ENCODE measurements at regions not wholly inside any gene's neighbourhood (a gene's known extent, or its start where the extent isn't known, plus 50 kb on each side); places are given as distances from the start of the nearest gene placed in this dataset.

GRCh38 chr1:239268007-239268406 is 118.4 kb upstream of the CHRM3 start:
- Histone ChIP-seq H3K4me3 (ENCODE audit: low read depth, low read length) (no peak overlapping the region), H3K9me3 (ENCODE audit: control insufficient read depth, insufficient read depth, low read depth, low read length) (no peaks in the 10 kb centered on the region), H3K36me3 (ENCODE audit: control insufficient read depth in 2 of 2, insufficient read depth in 1 of 2, low read length in 2 of 2) (no peaks in the 10 kb centered on the region), H3K27ac (ENCODE audit: extremely low read depth, low read depth, low read length) (no peak overlapping the region), H3K4me1 (ENCODE audit: control insufficient read depth, insufficient read depth, low read length) (no peaks in the 10 kb centered on the region)
- ChIA-PET CTCF (interaction anchor here (0.6 kb wide), 1 partner anchor 249 kb away, joined by 3 read pairs; no protein-coding TSS in a partner anchor), POLR2A (no interaction called here)
- TF ChIP-seq TCF7L2 (IDR thresholded peaks at IDR 0.05; ENCODE audit: borderline replicate concordance, low read depth, low read length) (no peak), ZNF302 (tag by site-specific recombination; IDR thresholded peaks at IDR 0.05; ENCODE audit: low read depth) (no peak), GLIS2 (tag by site-specific recombination; IDR thresholded peaks at IDR 0.05) (no peak), MEIS1 (CRISPR knock-in tag; IDR thresholded peaks at IDR 0.05; ENCODE audit: borderline replicate concordance) (no peak), ZNF830 (tag by site-specific recombination; IDR thresholded peaks at IDR 0.05; ENCODE audit: low read depth) (no peak), ZNF280D (tag by site-specific recombination; IDR thresholded peaks at IDR 0.05) (no peak), YY1 (tag by site-specific recombination; IDR thresholded peaks at IDR 0.05) (no peak), ZNF26 (tag by site-specific recombination; IDR thresholded peaks at IDR 0.05) (no peak), ZNF645 (tag by site-specific recombination; IDR thresholded peaks at IDR 0.05) (no peak), RBAK (tag by site-specific recombination; IDR thresholded peaks at IDR 0.05) (no peak), ZBTB17 (tag by site-specific recombination; IDR thresholded peaks at IDR 0.05) (no peak), ZNF433 (tag by site-specific recombination; IDR thresholded peaks at IDR 0.05; ENCODE audit: low read depth) (no peak), ZNF155 (tag by site-specific recombination; IDR thresholded peaks at IDR 0.05) (no peak), KLF7 (tag by site-specific recombination; IDR thresholded peaks at IDR 0.05; ENCODE audit: borderline replicate concordance) (no peak), ZNF501 (tag by site-specific recombination; IDR thresholded peaks at IDR 0.05) (no peak), ZNF548 (tag by site-specific recombination; IDR thresholded peaks at IDR 0.05) (no peak), HOXC10 (CRISPR knock-in tag; IDR thresholded peaks at IDR 0.05) (no peak), ZNF513 (tag by site-specific recombination; IDR thresholded peaks at IDR 0.05) (no peak), SETDB1 (IDR thresholded peaks at IDR 0.05; ENCODE audit: insufficient read length, low read length) (no peak)

- Histone ChIP-seq H3K27ac (ENCODE audit: extremely low read depth, low read depth, low read length) (no peak overlapping the region), H3K4me1 (ENCODE audit: control insufficient read depth, insufficient read depth, low read length) (no peaks in the 10 kb centered on the region), H3K9me3 (ENCODE audit: control insufficient read depth, insufficient read depth, low read depth, low read length) (no peaks in the 10 kb centered on the region), H3K36me3 (ENCODE audit: control insufficient read depth in 2 of 2, insufficient read depth in 1 of 2, low read length in 2 of 2) (no peaks in the 10 kb centered on the region), H3K4me3 (ENCODE audit: low read depth, low read length) (no peak overlapping the region)
- CTCF ChIA-PET = interaction anchor here (0.7 kb wide), 1 partner anchor 1342 kb away, joined by 3 read pairs; no protein-coding TSS in a partner anchor
- POLR2A ChIA-PET = no interaction called here
- TF ChIP-seq ZNF239 (tag by site-specific recombination; IDR thresholded peaks at IDR 0.05) = no peak
- TF ChIP-seq ZNF350 (tag by site-specific recombination; IDR thresholded peaks at IDR 0.05) = no peak
- TF ChIP-seq SALL2 (tag by site-specific recombination; IDR thresholded peaks at IDR 0.05; ENCODE audit: borderline replicate concordance) = no peak
- TF ChIP-seq ZNF324 (tag by site-specific recombination; IDR thresholded peaks at IDR 0.05) = no peak
- no peak for TF ChIP-seq ZSCAN5A (tag by site-specific recombination; IDR thresholded peaks at IDR 0.05)
- TF ChIP-seq ZNF362 (tag by site-specific recombination; IDR thresholded peaks at IDR 0.05) = no peak
- TF ChIP-seq ZNF10 (tag by site-specific recombination; IDR thresholded peaks at IDR 0.05) = no peak
- no peak for TF ChIP-seq HOXA7 (CRISPR knock-in tag; IDR thresholded peaks at IDR 0.05; ENCODE audit: borderline replicate concordance)
- no peak for TF ChIP-seq ZNF777 (tag by site-specific recombination; IDR thresholded peaks at IDR 0.05; ENCODE audit: borderline replicate concordance)
These were observed 122.6 kb upstream of the CHRM3 start for GRCh38 chr1:239263801-239264200.
